Thoracic aorta (tissue), 2 donors: ENCODE measurements at regions not wholly inside any gene's neighbourhood (a gene's known extent, or its start where the extent isn't known, plus 50 kb on each side); places are given as distances from the start of the nearest gene placed in this dataset.

Experiments used
- ATAC-seq: fragments of 150-250 bp; one replicate; pipeline ENCODE4 v1.8.0; 2017; ENCODE audit warnings: low read depth; ENCODE audit not compliant: insufficient number of reproducible peaks, low FRiP score
- DNase-seq: peaks from one replicate; pipeline ENCODE4 v3.0.0-alpha.2; 2020; ENCODE audit warnings: low spot score
- H3K27ac ChIP-seq, 2 donors: fragments of 200-600 bp; sonication (generic); 1 replicate in 1 of 2; 2 replicates in 1 of 2; pipeline ENCODE4 v1.5.1; 2016; ENCODE audit warnings: mild to moderate bottlenecking in 2 of 2, moderate library complexity in 2 of 2
- H3K27me3 ChIP-seq: fragments of 200-600 bp; sonication (generic); replicated peaks from 2 replicates; pipeline ENCODE4 v1.6.0; 2016; ENCODE audit warnings: mild to moderate bottlenecking; ENCODE audit not compliant: insufficient read depth
- H3K36me3 ChIP-seq: fragments of 200-600 bp; sonication (generic); one replicate; pipeline ENCODE4 v1.5.1; 2016
- H3K4me1 ChIP-seq, 2 donors: fragments of 200-600 bp; sonication (generic); 1 replicate in 1 of 2; 2 replicates in 1 of 2; pipeline versions ENCODE4 v1.5.1 to v1.6.0; 2016; ENCODE audit warnings: low read depth in 2 of 2, mild to moderate bottlenecking in 1 of 2; ENCODE audit not compliant: control insufficient read depth in 1 of 2
- H3K4me3 ChIP-seq: fragments of 200-600 bp; sonication (generic); 2 replicates; pipeline ENCODE4 v1.5.1; 2016; ENCODE audit warnings: mild to moderate bottlenecking
- H3K9me3 ChIP-seq: fragments of 200-600 bp; sonication (generic); 2 replicates; pipeline ENCODE4 v1.5.1; 2016
- CTCF ChIP-seq: fragments of 200-600 bp; sonication (generic); IDR thresholded peaks from one replicate; pipeline ENCODE4 v1.5.1; 2019; ENCODE audit warnings: antibody characterized with exemption

GRCh38 chr5:135217669-135218485 is 181.2 kb downstream of the MACROH2A1 start:
- ATAC-seq: no peak
- Histone ChIP-seq H3K27ac (no peak overlapping the region), H3K27me3 (no peaks in the 10 kb centered on the region), H3K9me3 (no peaks in the 10 kb centered on the region), H3K4me1 (peaks cover 0 to 22% of the 10 kb centered on the region in 2 donors), H3K4me3 (no peak overlapping the region), H3K36me3 (no peaks in the 10 kb centered on the region)
- DNase-seq: no peak
- no peak for TF ChIP-seq CTCF

GRCh38 chr5:135216471-135217343 is 182.3 kb downstream of the MACROH2A1 start:
- TF ChIP-seq CTCF: no peak
- no peaks in the 10 kb centered on the region for H3K36me3 ChIP-seq
- H3K9me3 ChIP-seq: no peaks in the 10 kb centered on the region
- H3K4me3 ChIP-seq: no peak overlapping the region
- no peak overlapping the region for H3K27ac ChIP-seq
- no peak for DNase-seq
- no peaks in the 10 kb centered on the region for H3K27me3 ChIP-seq
- no peak for ATAC-seq
- H3K4me1 ChIP-seq: peaks cover 0 to 34% of the 10 kb centered on the region in 2 donors

GRCh38 chr5:135215617-135216470 is 181.8 kb upstream of the PITX1 start:
- H3K4me3 ChIP-seq: no peak overlapping the region
- ATAC-seq: no peak
- H3K27me3 ChIP-seq: no peaks in the 10 kb centered on the region
- peaks cover 3 to 42% of the 10 kb centered on the region in 2 donors for H3K4me1 ChIP-seq
- TF ChIP-seq CTCF: no peak
- H3K36me3 ChIP-seq: no peaks in the 10 kb centered on the region
- H3K9me3 ChIP-seq: no peaks in the 10 kb centered on the region
- no peak overlapping the region for H3K27ac ChIP-seq
- DNase-seq: no peak

- Histone ChIP-seq H3K9me3 (no peaks in the 10 kb centered on the region), H3K4me1 (peaks cover 10 to 50% of the 10 kb centered on the region in 2 donors), H3K4me3 (no peak overlapping the region), H3K27me3 (no peaks in the 10 kb centered on the region), H3K36me3 (no peaks in the 10 kb centered on the region), H3K27ac (no peak overlapping the region)
- TF ChIP-seq CTCF: no peak
- DNase-seq (no peak), ATAC-seq (no peak)
Measured at GRCh38 chr5:135214897-135215616, 181.0 kb upstream of the PITX1 start.
